IMR-90 (cell line): ENCODE measurements at regions not wholly inside any gene's neighbourhood (a gene's known extent, or its start where the extent isn't known, plus 50 kb on each side); places are given as distances from the start of the nearest gene placed in this dataset.

ENCODE experiments used
- ATAC-seq: fragments of 200-7000 bp; cut with Tn5 transposase; 2 replicates; pipeline ENCODE4 v1.9.1; 2020; ENCODE audit warnings: low read depth, mild to moderate bottlenecking, moderate library complexity
- BruUV-seq: library from RNA; stranded (reverse); fragments of 400-500 nt; replicated peaks from 2 replicates; lab custom pipeline; 2021; lab: Mats Ljungman, UMichigan
- CTCF ChIA-PET: fragments of 300-600 bp; formaldehyde crosslinking; extraction: SDS; loops from one replicate; lab custom pipeline; 2021; ENCODE audit warnings: antibody characterized with exemption; lab: Yijun Ruan, JAX
- POLR2A ChIA-PET: fragments of 300-600 bp; sonication (Branson Sonifier 250); formaldehyde crosslinking; loops from one replicate; lab custom pipeline; 2022; ENCODE audit warnings: antibody characterized with exemption; ENCODE audit not compliant: unreplicated experiment; lab: Charles Lee
- DNase-seq: peaks from one replicate; pipeline ENCODE4 v3.0.0; 2013
- H2AFZ ChIP-seq: replicated peaks from 2 replicates; pipeline ENCODE3; 2013; ENCODE audit warnings: low read length, mild to moderate bottlenecking; ENCODE audit not compliant: poor library complexity
- H2AK5ac ChIP-seq: 2 replicates; pipeline ENCODE4 v1.6.1; 2013; ENCODE audit warnings: low read depth, low read length, inconsistent platforms
- H2AK9ac ChIP-seq: replicated peaks from 2 replicates; pipeline ENCODE3; 2013; ENCODE audit warnings: mild to moderate bottlenecking, low read depth, low read length, moderate library complexity; ENCODE audit not compliant: poor library complexity
- H2BK120ac ChIP-seq: 2 replicates; pipeline ENCODE4 v1.6.1; 2013; ENCODE audit warnings: low read depth, low read length, inconsistent platforms
- H2BK15ac ChIP-seq: 3 replicates; pipeline ENCODE4 v1.6.1; 2013; ENCODE audit warnings: low read depth, low read length, inconsistent platforms
- H2BK20ac ChIP-seq: 2 replicates; pipeline ENCODE4 v1.6.1; 2013; ENCODE audit warnings: low read depth, mild to moderate bottlenecking, inconsistent platforms, low read length, moderate library complexity
- H2BK5ac ChIP-seq: 2 replicates; pipeline ENCODE4 v1.6.1; 2013; ENCODE audit warnings: mild to moderate bottlenecking, low read depth, low read length, inconsistent platforms; ENCODE audit not compliant: poor library complexity, severe bottlenecking
- H3K14ac ChIP-seq: replicated peaks from 2 replicates; pipeline ENCODE4 v1.6.1; 2013; ENCODE audit warnings: low read depth, low read length, inconsistent platforms
- H3K18ac ChIP-seq: 2 replicates; pipeline ENCODE4 v1.6.1; 2013; ENCODE audit warnings: low read depth, low read length, control low read depth
- H3K23ac ChIP-seq: 2 replicates; pipeline ENCODE4 v1.6.1; 2013; ENCODE audit warnings: low read depth, low read length, inconsistent platforms
- H3K27ac ChIP-seq: 2 replicates; pipeline ENCODE4 v1.5.1; 2013; ENCODE audit warnings: mild to moderate bottlenecking, control low read depth, low read length; ENCODE audit not compliant: insufficient read depth
- H3K27me3 ChIP-seq: 2 replicates; pipeline ENCODE4 v1.6.1; 2013; ENCODE audit warnings: low read length; ENCODE audit not compliant: control insufficient read depth, insufficient read depth
- H3K36me3 ChIP-seq: 2 replicates; pipeline ENCODE4 v1.6.1; 2013; ENCODE audit warnings: low read length, mixed read lengths; ENCODE audit not compliant: control insufficient read depth, insufficient read depth
- H3K4ac ChIP-seq: 2 replicates; pipeline ENCODE4 v1.6.1; 2013; ENCODE audit warnings: low read depth, low read length, inconsistent platforms
- H3K4me1 ChIP-seq: 2 replicates; pipeline ENCODE4 v1.6.1; 2013; ENCODE audit warnings: low read length, mixed read lengths; ENCODE audit not compliant: control insufficient read depth, insufficient read depth
- H3K4me2 ChIP-seq: 2 replicates; pipeline ENCODE4 v1.6.1; 2013; ENCODE audit warnings: low read depth, mild to moderate bottlenecking, control low read depth, low read length, moderate library complexity
- H3K4me3 ChIP-seq: 2 replicates; pipeline ENCODE4 v1.5.1; 2013; ENCODE audit warnings: low read depth, mild to moderate bottlenecking, control low read depth, low read length, moderate library complexity; ENCODE audit not compliant: insufficient read depth
- H3K56ac ChIP-seq: 2 replicates; pipeline ENCODE4 v1.6.1; 2013; ENCODE audit warnings: low read length, inconsistent platforms; ENCODE audit not compliant: insufficient read depth; ENCODE audit errors: extremely low read depth
- H3K79me1 ChIP-seq, 2 experiments: 2 replicates each; pipeline ENCODE4 v1.6.1; 2013; ENCODE audit warnings: low read length in 2 of 2, inconsistent platforms in 1 of 2, low read depth in 1 of 2
- H3K9ac ChIP-seq: 2 replicates; pipeline ENCODE4 v1.6.1; 2013; ENCODE audit warnings: low read depth, low read length, control low read depth
- H3K9me1 ChIP-seq: 2 replicates; pipeline ENCODE4 v1.6.1; 2013; ENCODE audit warnings: low read length, inconsistent platforms; ENCODE audit not compliant: insufficient read depth
- H3K9me3 ChIP-seq: 2 replicates; pipeline ENCODE4 v1.6.1; 2013; ENCODE audit warnings: low read length; ENCODE audit not compliant: control insufficient read depth, insufficient read depth
- H4K20me1 ChIP-seq: 2 replicates; pipeline ENCODE4 v1.6.1; 2013; ENCODE audit warnings: low read length, inconsistent platforms; ENCODE audit not compliant: insufficient read depth
- H4K5ac ChIP-seq: 2 replicates; pipeline ENCODE4 v1.6.1; 2013; ENCODE audit warnings: mild to moderate bottlenecking, low read depth, low read length, control low read depth
- H4K8ac ChIP-seq, 2 experiments: 2 replicates each; pipeline ENCODE4 v1.6.1; 2013; ENCODE audit warnings: low read depth in 2 of 2, low read length in 2 of 2, control low read depth in 1 of 2, inconsistent platforms in 1 of 2
- H4K91ac ChIP-seq: 2 replicates; pipeline ENCODE4 v1.6.1; 2013; ENCODE audit warnings: low read depth, low read length, inconsistent platforms; ENCODE audit not compliant: insufficient read depth
- BHLHE40 ChIP-seq: fragments of 150-350 bp; IDR thresholded peaks from 2 replicates; pipeline ENCODE4 v1.6.1; 2016; ENCODE audit warnings: mild to moderate bottlenecking, low read depth, low read length
- ELK1 ChIP-seq: fragments of 150-350 bp; IDR thresholded peaks from 2 replicates; pipeline ENCODE4 v1.6.1; 2016; ENCODE audit warnings: low read depth, mild to moderate bottlenecking, low read length, moderate library complexity, borderline replicate concordance
- FOS ChIP-seq: fragments of 150-350 bp; IDR thresholded peaks from 2 replicates; pipeline ENCODE4 v1.6.1; 2016; ENCODE audit warnings: low read depth, low read length
- MAFK ChIP-seq: IDR thresholded peaks from 2 replicates; pipeline ENCODE4 v1.6.1; 2012; ENCODE audit warnings: low read depth, low read length, improper control_type of control experiment
- WGBS, 2 experiments: methylation state at CpG; one replicate each; pipeline versions ENCODE4 v1.1.5 to v1.1.7; 2013; ENCODE audit warnings: missing lambda C conversion rate in 2 of 2; ENCODE audit not compliant: insufficient read length in 1 of 2; ENCODE audit errors: extremely low coverage in 2 of 2; 5-methylcytosine and 5-hydroxymethylcytosine counted together
- dilution Hi-C: fragments of 300-500 bp; cut with HindIII; formaldehyde crosslinking; loops from one replicate; pipeline ENCODE4 v1.14.3; 2018; ENCODE audit warnings: low sequenced_read_pairs; ENCODE audit not compliant: unreplicated experiment
- in situ Hi-C: fragments of 300-500 bp; cut with MboI; formaldehyde crosslinking; loops from 3 replicates; pipeline ENCODE4 v1.14.3; 2019; ENCODE audit warnings: low sequenced_read_pairs, inconsistent platforms, mixed read lengths
- intact Hi-C: fragments of 100-400 bp; cut with micrococcal nuclease; formaldehyde crosslinking; loops from 2 replicates; pipeline ENCODE4 v1.10.0; 2022
- TF ChIP-seq, protein P1 (sequence below): conservative IDR thresholded peaks from 2 replicates; pipeline ENCODE4 v1.5.1; 2012; ENCODE audit warnings: mild to moderate bottlenecking, low read depth, low read length, improper control_type of control experiment

DNA sequence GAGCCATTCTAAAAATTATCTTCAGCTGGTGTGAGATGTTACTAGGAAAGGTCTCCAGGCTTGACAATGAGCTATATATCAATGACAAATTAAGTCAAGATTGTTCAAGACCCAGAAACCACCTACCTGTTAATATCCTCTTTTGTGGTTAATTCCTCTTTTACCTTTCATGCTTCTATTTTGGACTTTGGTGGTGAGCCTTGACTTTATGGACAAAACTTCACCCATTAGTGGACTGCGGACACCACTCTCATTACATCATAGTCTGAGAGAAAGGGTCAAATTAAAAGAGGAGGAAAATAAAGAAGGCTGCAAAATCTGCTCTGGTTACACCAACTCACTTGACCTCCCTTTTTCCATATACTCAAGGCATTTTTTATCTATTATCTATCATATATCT lies 271.5 kb upstream of the TTC14 start:
- H3K36me3 ChIP-seq, result no peaks in the 10 kb centered on the region
- no peak for TF ChIP-seq ELK1
- no peak for TF ChIP-seq FOS
- no peak for TF ChIP-seq BHLHE40
- TF ChIP-seq, protein P1, sequence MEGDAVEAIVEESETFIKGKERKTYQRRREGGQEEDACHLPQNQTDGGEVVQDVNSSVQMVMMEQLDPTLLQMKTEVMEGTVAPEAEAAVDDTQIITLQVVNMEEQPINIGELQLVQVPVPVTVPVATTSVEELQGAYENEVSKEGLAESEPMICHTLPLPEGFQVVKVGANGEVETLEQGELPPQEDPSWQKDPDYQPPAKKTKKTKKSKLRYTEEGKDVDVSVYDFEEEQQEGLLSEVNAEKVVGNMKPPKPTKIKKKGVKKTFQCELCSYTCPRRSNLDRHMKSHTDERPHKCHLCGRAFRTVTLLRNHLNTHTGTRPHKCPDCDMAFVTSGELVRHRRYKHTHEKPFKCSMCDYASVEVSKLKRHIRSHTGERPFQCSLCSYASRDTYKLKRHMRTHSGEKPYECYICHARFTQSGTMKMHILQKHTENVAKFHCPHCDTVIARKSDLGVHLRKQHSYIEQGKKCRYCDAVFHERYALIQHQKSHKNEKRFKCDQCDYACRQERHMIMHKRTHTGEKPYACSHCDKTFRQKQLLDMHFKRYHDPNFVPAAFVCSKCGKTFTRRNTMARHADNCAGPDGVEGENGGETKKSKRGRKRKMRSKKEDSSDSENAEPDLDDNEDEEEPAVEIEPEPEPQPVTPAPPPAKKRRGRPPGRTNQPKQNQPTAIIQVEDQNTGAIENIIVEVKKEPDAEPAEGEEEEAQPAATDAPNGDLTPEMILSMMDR, result no peak
- TF ChIP-seq MAFK, result no peak
- H3K27ac ChIP-seq, result no peak overlapping the region
- H3K9ac ChIP-seq, result no peak overlapping the region
- H3K18ac ChIP-seq, result no peak overlapping the region
- H3K9me3 ChIP-seq, result no peaks in the 10 kb centered on the region; the same call in 1 of the 2 replicates
- H2BK15ac ChIP-seq, result no peak overlapping the region
- dilution Hi-C loops (no loop called here), intact Hi-C loops (no loop called here), in situ Hi-C loops (no loop called here)
- CTCF ChIA-PET, result no interaction called here
- no peaks in the 10 kb centered on the region for H4K20me1 ChIP-seq
- H3K4me3 ChIP-seq, result no peak overlapping the region
- no CpG with 5 or more reads among the region's 1 CpG for WGBS, 2 experiments
- H3K79me1 ChIP-seq, result no peaks in the 10 kb centered on the region
- no peak overlapping the region for H2BK20ac ChIP-seq
- no TSS peak for BruUV-seq
- H3K9me1 ChIP-seq, result no peaks in the 10 kb centered on the region
- H2AK5ac ChIP-seq, result no peak overlapping the region
- H3K4ac ChIP-seq, result no peak overlapping the region
- no peak overlapping the region for H2AFZ ChIP-seq
- ATAC-seq (no peak), DNase-seq (no peak)
- POLR2A ChIA-PET, result no interaction called here
- no peak overlapping the region for H2BK5ac ChIP-seq
- H4K5ac ChIP-seq, result no peak overlapping the region
- no peak overlapping the region for H2AK9ac ChIP-seq
- H3K14ac ChIP-seq, result no peak overlapping the region
- no peak overlapping the region for H3K4me2 ChIP-seq
- H3K4me1 ChIP-seq, result no peaks in the 10 kb centered on the region
- H2BK120ac ChIP-seq, result no peak overlapping the region
- H3K23ac ChIP-seq, result no peak overlapping the region
- no peak overlapping the region for H4K91ac ChIP-seq
- no peaks in the 10 kb centered on the region for H3K27me3 ChIP-seq
- no peak overlapping the region for H3K56ac ChIP-seq
- no peak overlapping the region for H4K8ac ChIP-seq
